ENCODE measurements at regions not wholly inside any gene's neighbourhood (a gene's known extent, or its start where the extent isn't known, plus 50 kb on each side); places are given as distances from the start of the nearest gene placed in this dataset.
A peak's percentile ranks its signal among the peaks of the same experiment; 100 is the strongest.

GRCh38 chr1:110816945-110817344 lies 56.0 kb upstream of the CD53 start:
- no peak for DNase-seq (ENCODE audit: low read depth in 1 of 2, low spot score in 1 of 2)

GRCh38 chr1:110811529-110811928 lies 61.4 kb upstream of the CD53 start:
- no peak for DNase-seq (ENCODE audit: low read depth in 1 of 2, low spot score in 1 of 2)

GRCh38 chr1:110800079-110800478 lies 72.9 kb upstream of the CD53 start:
- no peak for DNase-seq (ENCODE audit: low read depth in 1 of 2, low spot score in 1 of 2)

- no peak for DNase-seq (ENCODE audit: low read depth in 1 of 2, low spot score in 1 of 2)
Measured at GRCh38 chr1:110798691-110799256, 74.2 kb upstream of the CD53 start.

- DNase-seq (ENCODE audit: low read depth in 1 of 2, low spot score in 1 of 2): no peak
Measured at GRCh38 chr1:110788673-110789072, 84.3 kb upstream of the CD53 start.

GRCh38 chr1:110787328-110788071 lies 85.4 kb upstream of the CD53 start:
- DNase-seq (ENCODE audit: low read depth in 1 of 2, low spot score in 1 of 2): no peak

- DNase-seq (ENCODE audit: low read depth in 1 of 2, low spot score in 1 of 2): no peak
Measured at GRCh38 chr1:110786802-110787327, 86.1 kb upstream of the CD53 start.

- no peak for DNase-seq (ENCODE audit: low read depth in 1 of 2, low spot score in 1 of 2)
Measured at GRCh38 chr1:110785612-110786011, 87.3 kb upstream of the CD53 start.

- DNase-seq (ENCODE audit: low read depth in 1 of 2, low spot score in 1 of 2): no peak
Measured at GRCh38 chr1:110785055-110785454, 87.9 kb upstream of the CD53 start.

GRCh38 chr1:110783292-110783918 lies 89.5 kb upstream of the CD53 start:
- DNase-seq (ENCODE audit: low read depth in 1 of 2, low spot score in 1 of 2): peak in 1 of 2 donors; percentile 24

GRCh38 chr1:110781525-110781924 lies 91.4 kb upstream of the CD53 start:
- no peak for DNase-seq (ENCODE audit: low read depth in 1 of 2, low spot score in 1 of 2)

GRCh38 chr1:110780600-110781484 lies 92.1 kb upstream of the CD53 start:
- peak; percentile 39 to 62 for DNase-seq (ENCODE audit: low read depth in 1 of 2, low spot score in 1 of 2)

GRCh38 chr1:110779636-110780035 lies 93.3 kb upstream of the CD53 start:
- DNase-seq (ENCODE audit: low read depth in 1 of 2, low spot score in 1 of 2): no peak

- DNase-seq (ENCODE audit: low read depth in 1 of 2, low spot score in 1 of 2): no peak
Measured at GRCh38 chr1:110778821-110779220, 94.1 kb upstream of the CD53 start.

- DNase-seq (ENCODE audit: low read depth in 1 of 2, low spot score in 1 of 2): no peak
Measured at GRCh38 chr1:110777228-110777627, 95.7 kb upstream of the CD53 start.

GRCh38 chr1:110774398-110774797 lies 98.5 kb upstream of the CD53 start:
- no peak for DNase-seq (ENCODE audit: low read depth in 1 of 2, low spot score in 1 of 2)

- DNase-seq (ENCODE audit: low read depth in 1 of 2, low spot score in 1 of 2): no peak
Measured at GRCh38 chr1:110773813-110774212, 99.1 kb upstream of the KCNA3 start.

GRCh38 chr1:110771245-110772022 lies 96.7 kb upstream of the KCNA3 start:
- no peak for DNase-seq (ENCODE audit: low read depth in 1 of 2, low spot score in 1 of 2)

GRCh38 chr1:110770832-110771231 lies 96.1 kb upstream of the KCNA3 start:
- no peak for DNase-seq (ENCODE audit: low read depth in 1 of 2, low spot score in 1 of 2)

- DNase-seq (ENCODE audit: low read depth in 1 of 2, low spot score in 1 of 2): no peak
Measured at GRCh38 chr1:110768605-110769004, 93.9 kb upstream of the KCNA3 start.

- DNase-seq (ENCODE audit: low read depth in 1 of 2, low spot score in 1 of 2): no peak
Measured at GRCh38 chr1:110766336-110766647, 91.6 kb upstream of the KCNA3 start.
